ENCODE measurements at regions not wholly inside any gene's neighbourhood (a gene's known extent, or its start where the extent isn't known, plus 50 kb on each side); places are given as distances from the start of the nearest gene placed in this dataset.
"Not testable (repeated sequence)": the region's sequence is repeated elsewhere in the genome, so short reads cannot be mapped to it uniquely, and the experiment has no call there.

- no peak for DNase-seq (ENCODE audit: extremely low read depth in 1 of 2, low read depth in 1 of 2)
Measured at GRCh38 chr12:127035011-127035879, 1231.7 kb upstream of the TMEM132C start.

DNA sequence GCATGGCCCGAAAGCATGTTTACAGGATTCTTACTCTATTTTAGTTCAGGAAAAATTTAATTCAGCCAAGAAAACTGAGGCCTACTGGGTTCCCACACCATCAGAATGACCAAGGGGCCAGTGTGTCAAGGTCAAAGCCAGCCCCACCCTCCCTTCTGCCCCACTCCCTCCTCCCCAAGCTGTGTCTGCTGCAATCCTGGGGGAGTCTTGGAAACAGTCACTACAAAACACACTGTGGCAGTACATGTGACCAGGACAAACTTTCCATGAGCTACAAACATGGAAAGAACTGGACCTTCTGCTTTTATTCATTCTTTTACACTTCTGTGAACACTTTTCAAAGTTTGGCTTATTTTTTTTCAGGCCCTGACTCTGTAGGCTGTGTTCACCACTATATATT is 1228.8 kb upstream of the TMEM132C start:
- DNase-seq (ENCODE audit: extremely low read depth in 1 of 2, low read depth in 1 of 2) = no peak

- DNase-seq (ENCODE audit: extremely low read depth in 1 of 2, low read depth in 1 of 2) = no peak
Measured at GRCh38 chr12:127038761-127039160, 1228.2 kb upstream of the TMEM132C start.

- DNase-seq (ENCODE audit: extremely low read depth in 1 of 2, low read depth in 1 of 2) = no peak
Measured at GRCh38 chr12:127041985-127042625, 1224.9 kb upstream of the TMEM132C start.

DNA sequence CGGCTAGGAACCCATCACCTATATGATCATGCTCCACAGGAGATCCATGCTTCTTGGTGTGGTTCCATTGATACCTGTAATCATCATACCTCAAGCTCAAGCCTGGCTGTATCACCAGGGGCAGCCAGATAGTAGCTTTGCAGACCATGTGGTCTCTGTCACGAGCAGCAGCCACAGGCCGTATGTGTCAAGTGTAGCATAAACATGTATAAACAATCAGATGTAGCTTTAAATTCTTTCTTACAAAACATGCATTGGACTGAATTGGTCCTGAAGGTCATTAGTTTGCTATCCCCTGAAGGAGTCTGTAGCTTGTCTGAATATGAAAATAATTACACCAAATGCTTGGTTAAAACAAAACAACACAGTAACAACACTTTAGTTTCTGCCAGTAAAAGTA is 1223.2 kb upstream of the TMEM132C start:
- no peak for DNase-seq (ENCODE audit: extremely low read depth in 1 of 2, low read depth in 1 of 2)

GRCh38 chr12:127044836-127045235 is 1222.1 kb upstream of the TMEM132C start:
- DNase-seq (ENCODE audit: extremely low read depth in 1 of 2, low read depth in 1 of 2) = no peak

GRCh38 chr12:127046467-127046866 is 1220.5 kb upstream of the TMEM132C start:
- no peak for DNase-seq (ENCODE audit: extremely low read depth in 1 of 2, low read depth in 1 of 2)

- DNase-seq (ENCODE audit: extremely low read depth in 1 of 2, low read depth in 1 of 2) = no peak
Measured at GRCh38 chr12:127048057-127048456, 1218.9 kb upstream of the TMEM132C start.

- not testable (repeated sequence) for DNase-seq (ENCODE audit: extremely low read depth in 1 of 2, low read depth in 1 of 2)
Measured at GRCh38 chr12:127048525-127048924, 1218.4 kb upstream of the TMEM132C start.

- DNase-seq (ENCODE audit: extremely low read depth in 1 of 2, low read depth in 1 of 2) = no peak
Measured at GRCh38 chr12:127051139-127051538, 1215.8 kb upstream of the TMEM132C start.

- DNase-seq (ENCODE audit: extremely low read depth in 1 of 2, low read depth in 1 of 2) = no peak
Measured at GRCh38 chr12:127052511-127053232, 1214.3 kb upstream of the TMEM132C start.

DNA sequence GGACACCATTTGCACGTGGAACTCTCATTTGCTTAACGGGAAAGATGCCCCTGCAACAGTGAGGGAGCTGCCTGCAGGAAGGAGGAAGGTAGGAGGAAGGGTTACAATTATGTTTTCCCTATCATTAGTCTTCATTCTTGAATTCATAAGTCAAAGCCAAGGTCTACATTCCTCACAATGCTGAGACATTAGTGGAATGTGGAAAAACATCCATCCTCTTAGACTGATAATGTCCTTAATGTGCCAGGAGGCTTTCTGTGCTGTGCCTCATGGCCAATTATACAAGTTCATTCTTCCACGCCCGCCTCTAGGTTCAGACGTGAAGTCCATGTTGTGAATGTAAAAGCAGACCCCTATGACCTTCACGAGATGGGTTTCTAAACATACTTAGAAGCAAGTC is 1212.4 kb upstream of the TMEM132C start:
- no peak for DNase-seq (ENCODE audit: extremely low read depth in 1 of 2, low read depth in 1 of 2)

- DNase-seq (ENCODE audit: extremely low read depth in 1 of 2, low read depth in 1 of 2) = no peak
Measured at GRCh38 chr12:127060310-127060847, 1206.6 kb upstream of the TMEM132C start.

DNA sequence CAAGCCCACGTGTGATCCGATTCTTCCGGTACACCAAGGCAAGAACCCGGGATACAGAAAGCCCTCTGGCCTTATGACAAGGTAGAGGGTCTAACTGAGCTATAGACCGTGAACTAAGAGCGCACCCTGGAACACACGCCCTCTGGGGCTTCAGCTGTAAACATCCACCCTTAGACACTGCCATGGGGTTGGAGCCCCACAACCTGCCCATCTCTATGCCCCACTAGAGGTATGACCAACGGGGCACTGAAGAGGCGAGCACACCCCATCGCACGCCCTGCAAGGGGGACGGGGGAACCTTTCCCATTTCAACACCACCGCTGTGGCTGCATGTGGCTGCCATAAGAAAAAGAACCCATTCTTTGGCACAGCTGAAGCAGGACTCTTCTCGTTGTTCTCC is 1206.0 kb upstream of the TMEM132C start:
- no peak for DNase-seq (ENCODE audit: extremely low read depth in 1 of 2, low read depth in 1 of 2)

DNA sequence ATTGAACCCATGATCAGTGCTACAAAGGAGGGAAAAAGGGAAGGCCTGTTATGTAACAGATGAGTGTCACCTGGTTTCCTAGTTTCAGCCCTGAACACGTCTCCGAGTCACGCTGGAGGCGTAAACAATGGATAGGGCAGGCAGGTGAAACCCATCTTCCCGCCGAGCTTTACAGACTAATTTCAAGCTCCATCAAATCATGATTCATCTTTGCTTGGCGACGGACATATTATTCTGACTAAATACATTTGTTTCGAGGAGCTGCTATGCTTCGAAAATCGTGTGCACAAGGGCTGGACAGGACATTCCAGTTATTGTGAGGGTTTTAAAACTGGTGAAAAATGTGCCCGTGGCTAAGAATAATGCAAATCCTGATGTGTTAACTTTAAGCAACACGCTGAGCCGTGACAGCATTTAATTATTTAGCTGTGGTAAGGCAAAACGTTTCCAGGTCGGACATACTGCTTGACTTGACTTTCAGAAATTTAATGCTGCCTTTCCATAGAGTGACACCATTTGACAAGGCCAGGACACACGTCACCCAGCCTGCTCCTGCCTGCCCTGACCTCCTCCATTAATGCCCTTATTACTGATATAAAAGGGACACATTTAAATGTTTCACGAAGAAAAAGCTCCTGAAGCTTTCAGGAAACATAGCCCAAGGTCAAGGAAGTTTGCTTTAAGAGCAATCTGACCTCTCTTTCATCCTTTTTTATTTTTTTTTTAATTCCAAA is 1203.5 kb upstream of the TMEM132C start:
- no peak for DNase-seq (ENCODE audit: extremely low read depth in 1 of 2, low read depth in 1 of 2)

DNA sequence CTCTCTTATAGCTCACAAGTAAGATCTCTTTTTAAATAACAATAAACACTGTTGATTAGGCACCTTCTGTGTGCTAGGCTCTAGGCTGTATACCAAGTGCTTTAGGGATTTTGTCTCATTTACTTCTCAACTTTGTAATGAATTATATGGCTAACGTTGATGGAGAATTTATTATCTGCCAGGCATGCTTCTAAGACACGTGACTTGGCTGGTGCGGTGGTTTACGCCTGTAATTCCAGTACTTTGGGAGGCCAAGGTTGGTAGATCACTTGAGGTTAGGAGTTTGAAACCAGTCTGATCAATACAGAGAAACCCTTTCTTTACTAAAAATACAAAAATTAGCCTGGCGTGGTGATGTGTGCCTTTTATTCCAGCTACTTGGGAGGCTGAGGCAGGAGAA is 1202.8 kb upstream of the TMEM132C start:
- DNase-seq (ENCODE audit: extremely low read depth in 1 of 2, low read depth in 1 of 2) = no peak

GRCh38 chr12:127065595-127065994 is 1201.4 kb upstream of the TMEM132C start:
- no peak for DNase-seq (ENCODE audit: extremely low read depth in 1 of 2, low read depth in 1 of 2)

- no peak for DNase-seq (ENCODE audit: extremely low read depth in 1 of 2, low read depth in 1 of 2)
Measured at GRCh38 chr12:127070515-127071157, 1196.3 kb upstream of the TMEM132C start.

DNA sequence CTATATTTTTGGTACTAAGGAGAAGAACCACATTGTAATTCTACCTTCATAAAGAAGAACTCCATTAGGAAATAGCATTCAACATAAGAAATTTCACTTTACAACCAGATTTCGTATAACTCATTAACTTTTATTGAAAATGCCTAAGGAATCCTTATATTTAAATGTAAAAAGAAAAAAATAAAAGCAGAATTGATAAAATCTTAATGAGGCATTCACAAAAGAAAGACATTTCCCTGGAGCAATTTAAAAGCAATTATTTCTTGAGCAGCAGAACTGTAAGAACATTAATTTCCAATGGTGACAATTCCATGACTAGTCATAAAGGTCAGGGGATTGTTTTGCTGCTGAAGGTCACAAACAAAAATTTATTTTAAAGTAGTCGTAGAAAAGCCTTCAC is 1192.8 kb upstream of the TMEM132C start:
- no peak for DNase-seq (ENCODE audit: extremely low read depth in 1 of 2, low read depth in 1 of 2)

DNA sequence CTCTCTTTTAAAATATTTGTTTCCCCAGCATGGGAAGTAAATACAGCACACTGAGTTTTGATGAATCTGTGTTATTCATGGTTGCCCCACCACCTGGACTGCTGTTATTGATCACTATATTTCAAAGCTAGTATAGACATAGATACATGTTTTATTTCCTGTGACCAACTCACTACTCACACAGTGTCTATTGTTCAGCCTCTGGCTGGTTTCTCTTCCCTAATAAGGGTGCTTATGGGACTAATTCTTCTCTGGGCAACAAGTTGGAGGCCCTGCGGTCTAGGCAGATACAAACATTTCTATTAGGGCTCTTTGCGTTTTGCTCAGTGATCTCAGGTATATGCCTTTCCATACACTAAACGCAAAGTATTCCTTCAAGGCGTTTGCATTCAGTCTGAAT is 1191.0 kb upstream of the TMEM132C start:
- no peak for DNase-seq (ENCODE audit: extremely low read depth in 1 of 2, low read depth in 1 of 2)

Data from activated CD8-positive, alpha-beta memory T cell treated with anti-CD3 and anti-CD28 coated beads for 1 hour (primary cell).